ENCODE measurements at regions not wholly inside any gene's neighbourhood (a gene's known extent, or its start where the extent isn't known, plus 50 kb on each side); places are given as distances from the start of the nearest gene placed in this dataset.

- TF ChIP-seq POLR2AphosphoS5 (IDR thresholded peaks at IDR 0.05; ENCODE audit: low read depth, low read length) (no peak), KDM5A (IDR thresholded peaks at IDR 0.05; ENCODE audit: low read length) (no peak), POLR2A (IDR thresholded peaks at IDR 0.05; ENCODE audit: control extremely low read depth in 1 of 2, low read depth in 2 of 2, low read length in 2 of 2) (no peak), TCF12 (IDR thresholded peaks at IDR 0.05; ENCODE audit: low read depth, low read length) (no peak), EP300 (IDR thresholded peaks at IDR 0.05; ENCODE audit: borderline replicate concordance in 1 of 2, low read depth in 2 of 2, low read length in 2 of 2) (no peak), CBX8 (IDR thresholded peaks at IDR 0.05; ENCODE audit: borderline replicate concordance, low read depth, low read length) (no peak)
- TF ChIP-seq, protein P1, sequence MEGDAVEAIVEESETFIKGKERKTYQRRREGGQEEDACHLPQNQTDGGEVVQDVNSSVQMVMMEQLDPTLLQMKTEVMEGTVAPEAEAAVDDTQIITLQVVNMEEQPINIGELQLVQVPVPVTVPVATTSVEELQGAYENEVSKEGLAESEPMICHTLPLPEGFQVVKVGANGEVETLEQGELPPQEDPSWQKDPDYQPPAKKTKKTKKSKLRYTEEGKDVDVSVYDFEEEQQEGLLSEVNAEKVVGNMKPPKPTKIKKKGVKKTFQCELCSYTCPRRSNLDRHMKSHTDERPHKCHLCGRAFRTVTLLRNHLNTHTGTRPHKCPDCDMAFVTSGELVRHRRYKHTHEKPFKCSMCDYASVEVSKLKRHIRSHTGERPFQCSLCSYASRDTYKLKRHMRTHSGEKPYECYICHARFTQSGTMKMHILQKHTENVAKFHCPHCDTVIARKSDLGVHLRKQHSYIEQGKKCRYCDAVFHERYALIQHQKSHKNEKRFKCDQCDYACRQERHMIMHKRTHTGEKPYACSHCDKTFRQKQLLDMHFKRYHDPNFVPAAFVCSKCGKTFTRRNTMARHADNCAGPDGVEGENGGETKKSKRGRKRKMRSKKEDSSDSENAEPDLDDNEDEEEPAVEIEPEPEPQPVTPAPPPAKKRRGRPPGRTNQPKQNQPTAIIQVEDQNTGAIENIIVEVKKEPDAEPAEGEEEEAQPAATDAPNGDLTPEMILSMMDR (IDR thresholded peaks at IDR 0.05; ENCODE audit: control extremely low read depth in 1 of 3, insufficient read depth in 1 of 3, low read depth in 1 of 3, low read length in 3 of 3), result peak in 1 of 3 experiments; percentile 3; a peak in 1 of 4 replicates
Measured at GRCh38 chr10:123521076-123521475, 145.1 kb upstream of the GPR26 start.

Data from H1 (cell line).